Fibroblast of lung (primary cell): ENCODE measurements at regions not wholly inside any gene's neighbourhood (a gene's known extent, or its start where the extent isn't known, plus 50 kb on each side); places are given as distances from the start of the nearest gene placed in this dataset.

Experiments used
- DNase-seq, 2 donors: peaks; one replicate each; pipeline versions ENCODE4 v3.0.0 to v3.0.0-alpha.2; 2010; ENCODE audit warnings: low read depth in 2 of 2
- H2AFZ ChIP-seq: 2 replicates; pipeline ENCODE4 v1.5.1; 2012; ENCODE audit warnings: low read length, control low read depth, inconsistent platforms
- H3K27ac ChIP-seq: 2 replicates; pipeline ENCODE4 v1.5.1; 2011; ENCODE audit warnings: low read length, control low read depth; ENCODE audit not compliant: insufficient read depth
- H3K27me3 ChIP-seq: 2 replicates; pipeline ENCODE4 v1.5.1; 2011; ENCODE audit warnings: mild to moderate bottlenecking, low read length; ENCODE audit not compliant: control insufficient read depth, insufficient read depth
- H3K36me3 ChIP-seq: 2 replicates; pipeline ENCODE4 v1.5.1; 2011; ENCODE audit warnings: low read length; ENCODE audit not compliant: control insufficient read depth, insufficient read depth
- H3K4me1 ChIP-seq: 2 replicates; pipeline ENCODE4 v1.5.1; 2011; ENCODE audit warnings: low read length; ENCODE audit not compliant: control insufficient read depth, insufficient read depth; ENCODE audit errors: extremely low read depth
- H3K4me2 ChIP-seq: 2 replicates; pipeline ENCODE4 v1.5.1; 2011; ENCODE audit warnings: low read length, control low read depth; ENCODE audit not compliant: insufficient read depth; ENCODE audit errors: extremely low read depth
- H3K4me3 ChIP-seq, 4 experiments: fragments of 200-600 bp in 1 of 4; sonication (generic) in 1 of 4; replicated peaks in 1 of 4; 2 replicates each; pipeline ENCODE4 v1.5.1; 2011 to 2016; ENCODE audit warnings: low read length in 4 of 4, low read depth in 3 of 4, mild to moderate bottlenecking in 3 of 4, control low read depth in 2 of 4, inconsistent platforms in 1 of 4, mixed read lengths in 1 of 4; ENCODE audit not compliant: insufficient read depth in 1 of 4; ENCODE audit errors: control extremely low read depth in 1 of 4
- H3K79me2 ChIP-seq: 2 replicates; pipeline ENCODE4 v1.5.1; 2012; ENCODE audit warnings: mild to moderate bottlenecking, low read length, inconsistent platforms; ENCODE audit not compliant: control insufficient read depth, insufficient read depth
- H3K9ac ChIP-seq: 2 replicates; pipeline ENCODE4 v1.5.1; 2011; ENCODE audit warnings: mild to moderate bottlenecking, low read length, control low read depth; ENCODE audit not compliant: insufficient read depth
- H3K9me3 ChIP-seq: 2 replicates; pipeline ENCODE4 v1.5.1; 2012; ENCODE audit warnings: low read depth, low read length; ENCODE audit not compliant: control insufficient read depth, insufficient read depth
- H4K20me1 ChIP-seq: 2 replicates; pipeline ENCODE4 v1.5.1; 2011; ENCODE audit warnings: low read length; ENCODE audit not compliant: control insufficient read depth, insufficient read depth; ENCODE audit errors: extremely low read depth
- EZH2 ChIP-seq: IDR thresholded peaks from 2 replicates; pipeline ENCODE4 v1.5.1; 2012; ENCODE audit warnings: low read length, control low read depth, mild to moderate bottlenecking; ENCODE audit errors: missing control alignments
- TF ChIP-seq, protein P1 (sequence below), 2 donors: IDR thresholded peaks in 1 of 2; conservative IDR thresholded peaks in 1 of 2; 1 replicate in 1 of 2; 2 replicates in 1 of 2; pipeline ENCODE4 v1.5.1; 2011 to 2012; ENCODE audit warnings: low read length in 2 of 2, control low read depth in 1 of 2, inconsistent platforms in 1 of 2, low read depth in 1 of 2, mild to moderate bottlenecking in 1 of 2

DNA sequence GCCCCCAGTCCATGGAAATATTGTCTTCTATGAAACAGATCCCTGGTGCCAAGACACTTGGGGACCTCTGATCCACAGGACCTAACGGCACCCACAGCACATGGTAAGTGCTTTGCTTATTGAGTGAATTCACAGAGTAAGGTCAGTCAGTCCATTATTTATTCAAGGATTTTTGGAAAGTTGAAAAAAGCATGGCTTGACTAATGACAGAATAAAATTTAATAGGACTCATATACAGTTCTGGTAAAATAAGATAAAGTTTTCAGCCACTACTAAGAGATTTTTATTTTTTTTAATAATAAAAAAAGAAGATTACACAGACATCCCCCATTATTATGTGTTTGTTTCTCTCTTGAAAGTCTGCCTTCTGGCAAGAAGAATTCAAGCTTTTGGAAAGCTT is 490.6 kb upstream of the HS3ST1 start:
- Histone ChIP-seq H3K9me3 (no peaks in the 10 kb centered on the region), H3K4me1 (no peaks in the 10 kb centered on the region), H3K79me2 (no peaks in the 10 kb centered on the region), H3K4me2 (no peak overlapping the region), H4K20me1 (no peaks in the 10 kb centered on the region), H2AFZ (no peak overlapping the region), H3K36me3 (no peaks in the 10 kb centered on the region), H3K9ac (no peak overlapping the region), H3K27ac (no peak overlapping the region), H3K27me3 (no peaks in the 10 kb centered on the region), H3K4me3 (no peak overlapping the region)
- TF ChIP-seq EZH2 = no peak
- TF ChIP-seq, protein P1, sequence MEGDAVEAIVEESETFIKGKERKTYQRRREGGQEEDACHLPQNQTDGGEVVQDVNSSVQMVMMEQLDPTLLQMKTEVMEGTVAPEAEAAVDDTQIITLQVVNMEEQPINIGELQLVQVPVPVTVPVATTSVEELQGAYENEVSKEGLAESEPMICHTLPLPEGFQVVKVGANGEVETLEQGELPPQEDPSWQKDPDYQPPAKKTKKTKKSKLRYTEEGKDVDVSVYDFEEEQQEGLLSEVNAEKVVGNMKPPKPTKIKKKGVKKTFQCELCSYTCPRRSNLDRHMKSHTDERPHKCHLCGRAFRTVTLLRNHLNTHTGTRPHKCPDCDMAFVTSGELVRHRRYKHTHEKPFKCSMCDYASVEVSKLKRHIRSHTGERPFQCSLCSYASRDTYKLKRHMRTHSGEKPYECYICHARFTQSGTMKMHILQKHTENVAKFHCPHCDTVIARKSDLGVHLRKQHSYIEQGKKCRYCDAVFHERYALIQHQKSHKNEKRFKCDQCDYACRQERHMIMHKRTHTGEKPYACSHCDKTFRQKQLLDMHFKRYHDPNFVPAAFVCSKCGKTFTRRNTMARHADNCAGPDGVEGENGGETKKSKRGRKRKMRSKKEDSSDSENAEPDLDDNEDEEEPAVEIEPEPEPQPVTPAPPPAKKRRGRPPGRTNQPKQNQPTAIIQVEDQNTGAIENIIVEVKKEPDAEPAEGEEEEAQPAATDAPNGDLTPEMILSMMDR (conservative IDR thresholded peaks at IDR 0.05 in 1 of 2, IDR thresholded peaks at IDR 0.05 in 1 of 2; ENCODE audit: low read depth in 1 of 2, low read length in 2 of 2) = no peak
- DNase-seq = no peak

DNA sequence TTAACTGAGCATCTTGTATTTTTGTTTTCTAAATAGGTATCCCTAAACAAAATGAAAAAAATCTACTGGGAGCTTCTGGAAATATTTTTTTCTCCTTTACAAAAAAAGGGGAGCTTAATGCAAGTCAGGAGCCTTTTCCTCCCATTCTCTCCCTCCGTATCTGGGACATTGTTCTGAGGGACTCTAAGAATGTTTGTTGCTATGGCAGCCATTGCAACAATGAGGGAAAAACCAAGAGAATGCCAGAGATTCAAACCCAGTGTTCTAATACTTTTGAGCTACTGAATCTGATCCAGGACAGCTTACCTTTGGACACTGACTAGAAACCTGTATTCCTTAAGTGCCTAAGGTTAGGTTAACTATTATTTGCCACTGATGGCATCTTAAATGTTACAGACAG is 485.7 kb upstream of the HS3ST1 start:
- H3K79me2 ChIP-seq = no peaks in the 10 kb centered on the region
- TF ChIP-seq EZH2 = no peak
- TF ChIP-seq, protein P1 (conservative IDR thresholded peaks at IDR 0.05 in 1 of 2, IDR thresholded peaks at IDR 0.05 in 1 of 2; ENCODE audit: low read depth in 1 of 2, low read length in 2 of 2) = no peak

DNA sequence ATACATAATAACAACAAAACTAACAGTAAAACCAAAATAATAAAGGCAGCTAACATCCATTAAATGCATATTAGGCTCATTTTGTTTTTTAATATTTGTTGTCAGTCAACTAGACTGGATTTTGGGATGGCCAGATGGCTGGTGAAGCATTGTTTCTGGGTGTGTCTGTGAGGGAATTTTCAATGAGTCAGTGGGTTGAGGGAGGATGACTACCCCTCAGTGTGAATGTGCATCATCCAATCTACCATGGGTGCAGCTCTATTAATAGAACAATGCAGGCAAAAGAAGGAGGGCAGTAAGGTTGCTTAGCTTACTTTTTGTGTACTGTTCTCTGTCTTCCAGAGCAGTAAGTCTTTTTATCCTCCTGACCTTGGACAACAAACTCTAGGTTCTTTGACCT is 484.2 kb upstream of the HS3ST1 start:
- Histone ChIP-seq H2AFZ (no peak overlapping the region), H3K9ac (no peak overlapping the region), H4K20me1 (no peaks in the 10 kb centered on the region), H3K4me1 (no peaks in the 10 kb centered on the region), H3K36me3 (no peaks in the 10 kb centered on the region), H3K4me2 (no peak overlapping the region), H3K4me3 (no peak overlapping the region), H3K79me2 (no peaks in the 10 kb centered on the region), H3K27ac (no peak overlapping the region), H3K9me3 (no peaks in the 10 kb centered on the region), H3K27me3 (no peaks in the 10 kb centered on the region)
- TF ChIP-seq, protein P1 (conservative IDR thresholded peaks at IDR 0.05 in 1 of 2, IDR thresholded peaks at IDR 0.05 in 1 of 2; ENCODE audit: low read depth in 1 of 2, low read length in 2 of 2) = no peak
- no peak for TF ChIP-seq EZH2
- DNase-seq = peak; percentile 30 to 58

More for the DNA sequence above, 485.7 kb upstream of the HS3ST1 start:
- Histone ChIP-seq H3K4me3 (no peak overlapping the region), H3K36me3 (no peaks in the 10 kb centered on the region), H3K27ac (no peak overlapping the region), H4K20me1 (no peaks in the 10 kb centered on the region), H3K9me3 (no peaks in the 10 kb centered on the region), H3K9ac (no peak overlapping the region), H3K27me3 (no peaks in the 10 kb centered on the region), H3K4me2 (no peak overlapping the region), H3K4me1 (no peaks in the 10 kb centered on the region), H2AFZ (no peak overlapping the region)
- DNase-seq = peak in 1 of 2 donors; percentile 3
